ENCODE measurements at regions not wholly inside any gene's neighbourhood (a gene's known extent, or its start where the extent isn't known, plus 50 kb on each side); places are given as distances from the start of the nearest gene placed in this dataset.

GRCh38 chr1:198904321-198904720 lies 265.5 kb downstream of the PTPRC start:
- DNase-seq: no peak

DNA sequence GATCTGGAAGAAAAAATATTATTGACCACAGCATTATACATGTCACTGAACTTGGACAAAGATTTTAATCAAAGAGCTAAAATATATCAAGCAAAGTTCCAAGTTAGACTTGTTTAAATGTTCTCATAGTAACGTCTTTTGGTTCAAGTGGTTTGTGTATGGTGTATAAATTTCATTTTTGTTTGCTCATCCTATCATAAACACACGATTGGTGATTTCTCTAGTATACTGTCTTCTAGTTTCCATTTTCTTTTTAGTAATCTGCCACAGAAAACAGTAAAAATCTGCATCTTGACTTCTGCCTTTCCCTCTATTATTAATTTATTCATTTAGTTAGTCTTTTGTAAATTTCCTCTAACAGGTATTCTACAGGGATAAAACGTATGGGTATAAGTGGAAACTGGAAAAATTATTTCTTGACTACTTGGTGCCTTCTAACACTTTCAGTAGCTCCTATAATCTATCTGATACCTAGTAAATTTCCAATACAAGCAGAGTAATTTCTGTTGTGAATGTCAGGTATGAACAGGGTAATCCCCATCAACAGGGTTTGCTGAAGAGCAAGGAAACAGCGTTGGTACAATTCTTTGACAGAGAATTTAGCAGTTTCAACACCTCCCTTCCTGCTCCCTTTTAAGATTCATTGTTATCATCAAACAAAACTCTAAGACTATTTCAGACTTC lies 268.0 kb downstream of the PTPRC start:
- DNase-seq: no peak

- DNase-seq: no peak
These were observed 268.5 kb downstream of the PTPRC start for GRCh38 chr1:198907423-198907746.

GRCh38 chr1:198908995-198909394 lies 270.2 kb downstream of the PTPRC start:
- DNase-seq: no peak

- no peak for DNase-seq
These were observed 271.1 kb downstream of the PTPRC start for GRCh38 chr1:198909973-198910372.

DNA sequence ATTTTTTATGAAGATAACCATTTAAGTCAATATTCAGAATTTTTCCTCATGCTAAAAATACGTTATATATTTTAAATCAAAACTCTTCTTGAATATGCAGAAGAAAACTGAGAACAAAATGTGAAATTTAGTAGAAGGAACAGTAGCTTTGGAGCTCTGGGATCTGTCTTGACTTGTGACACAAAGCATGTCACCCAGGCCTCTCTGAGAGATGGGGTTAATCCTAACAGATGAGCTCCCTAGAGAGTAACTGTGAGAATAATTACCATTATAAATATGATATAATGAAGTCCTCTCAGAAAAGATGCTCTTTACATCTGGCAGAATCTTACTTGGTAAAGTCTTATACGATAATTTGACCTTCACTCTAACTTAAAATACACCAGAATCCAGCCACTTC lies 272.0 kb downstream of the PTPRC start:
- no peak for DNase-seq

- no peak for DNase-seq
These were observed 273.2 kb downstream of the PTPRC start for GRCh38 chr1:198912046-198912445.

DNA sequence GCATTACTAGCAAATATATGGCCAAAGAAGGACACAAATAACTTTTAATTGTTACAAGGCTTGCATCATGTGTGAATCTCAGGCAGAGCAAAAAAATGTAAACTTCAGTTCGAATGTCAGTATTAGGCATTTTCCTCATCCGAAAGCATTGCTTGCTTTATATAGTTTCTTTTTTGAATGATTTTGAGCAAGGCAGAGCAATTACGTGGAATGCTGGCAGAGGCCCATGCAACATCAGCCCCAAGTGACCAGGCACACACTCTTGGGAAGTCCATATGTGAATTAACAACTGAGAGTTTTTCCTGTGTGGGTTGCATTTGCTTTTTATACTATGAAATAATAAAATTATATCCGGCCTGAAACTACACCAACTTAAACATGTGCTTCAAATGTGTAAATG lies 274.8 kb downstream of the PTPRC start:
- DNase-seq: no peak

DNA sequence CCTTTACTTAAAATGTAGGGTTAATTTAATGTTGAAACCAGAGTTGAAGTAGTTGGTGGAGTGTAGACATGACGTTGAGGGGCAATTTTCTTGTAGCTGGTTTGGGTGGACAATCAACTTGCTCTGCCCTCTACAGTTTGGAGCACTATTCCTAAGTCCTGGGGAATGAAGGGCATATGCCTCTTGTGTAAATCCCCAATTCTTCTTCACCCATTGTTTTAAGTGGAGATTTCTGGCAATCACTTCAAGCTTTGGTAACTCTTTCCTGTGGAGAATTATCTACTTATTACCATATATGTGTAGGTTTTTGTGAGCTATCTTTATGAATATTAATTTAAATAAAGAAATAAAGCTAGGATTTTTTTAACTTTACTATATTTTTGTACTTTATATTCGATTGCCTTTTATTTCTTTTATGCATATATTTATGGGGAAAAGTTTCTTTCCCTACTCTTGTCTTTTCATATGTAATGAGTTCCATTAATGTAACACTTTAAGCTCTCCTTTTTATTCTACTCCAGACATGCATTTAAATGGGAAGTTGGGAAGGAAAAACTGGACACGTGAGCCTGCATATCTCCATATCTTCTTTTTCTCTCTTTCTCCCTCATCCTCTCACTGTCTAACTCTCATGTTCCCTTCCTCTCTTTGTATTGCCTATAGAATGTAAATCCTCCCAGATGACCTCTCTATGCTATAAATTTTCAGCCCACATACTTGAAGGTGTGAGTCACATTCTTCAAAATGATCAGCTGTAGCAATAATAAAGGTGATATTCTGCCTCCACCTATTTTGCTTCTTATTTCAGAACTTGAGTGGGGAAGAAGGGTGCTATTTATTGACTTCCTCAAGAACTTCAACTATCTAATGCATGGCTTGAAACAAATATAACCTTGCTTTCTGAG lies 276.7 kb downstream of the PTPRC start:
- no peak for DNase-seq

DNA sequence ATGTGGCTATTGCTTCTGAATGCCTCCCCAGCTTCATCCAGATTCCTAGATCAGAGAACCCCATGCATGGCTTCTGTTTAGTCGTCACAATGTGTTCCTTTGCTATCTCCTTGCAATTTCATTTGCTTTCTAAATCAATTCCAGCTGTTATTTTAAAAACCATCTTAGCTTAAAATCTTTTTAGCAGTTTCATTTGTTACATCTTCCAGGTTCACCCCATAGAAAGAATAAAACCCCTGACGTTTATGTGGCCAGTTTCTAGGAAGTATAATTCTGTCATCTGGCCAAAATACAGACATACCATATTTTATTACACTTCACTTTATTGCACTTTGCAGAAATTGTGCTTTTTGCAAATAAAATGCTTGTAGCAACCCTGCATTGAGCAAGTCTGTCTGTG lies 278.4 kb downstream of the PTPRC start:
- DNase-seq: no peak

GRCh38 chr1:198918920-198919319 lies 280.1 kb downstream of the PTPRC start:
- no peak for DNase-seq

GRCh38 chr1:198919667-198920398 lies 281.0 kb downstream of the PTPRC start:
- no peak for DNase-seq

DNA sequence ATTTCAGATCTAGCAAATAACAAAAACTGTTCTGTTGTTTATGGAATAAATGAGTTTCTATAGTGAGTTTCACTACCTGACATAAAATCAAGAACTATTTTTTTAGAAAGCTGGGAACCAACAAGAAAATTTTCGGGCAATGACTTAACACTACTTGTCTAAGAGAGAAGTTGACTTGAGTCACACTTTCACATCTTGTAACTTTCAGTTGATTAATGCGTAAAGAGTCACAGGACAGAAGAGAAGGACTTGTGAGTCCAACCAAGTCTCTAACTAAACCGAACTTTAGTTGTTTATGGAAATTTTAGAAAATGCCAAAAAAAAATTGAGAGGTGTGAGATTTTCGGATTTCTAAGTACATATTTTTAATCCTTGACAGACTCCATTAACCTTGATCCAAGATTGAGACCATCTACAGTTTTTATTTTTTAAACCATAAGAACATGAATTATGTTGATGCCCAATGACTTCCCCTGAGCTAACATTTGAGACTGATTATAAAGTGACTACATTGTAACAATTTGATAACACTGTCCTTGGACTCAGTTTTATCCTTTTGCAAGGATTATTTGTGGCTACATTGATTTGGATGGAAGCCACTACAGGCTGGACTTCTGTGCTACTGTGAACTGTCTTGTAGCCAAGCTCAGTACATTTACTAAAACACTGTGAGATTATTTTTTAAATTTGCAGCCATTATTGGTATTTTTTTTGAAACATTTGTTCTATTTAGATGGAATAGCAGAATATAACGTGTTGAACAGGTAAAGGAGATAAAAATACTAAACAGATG lies 284.0 kb downstream of the PTPRC start:
- DNase-seq: no peak

- DNase-seq: no peak
These were observed 285.2 kb downstream of the PTPRC start for GRCh38 chr1:198923993-198924392.

GRCh38 chr1:198925567-198925966 lies 286.7 kb downstream of the PTPRC start:
- DNase-seq: no peak

DNA sequence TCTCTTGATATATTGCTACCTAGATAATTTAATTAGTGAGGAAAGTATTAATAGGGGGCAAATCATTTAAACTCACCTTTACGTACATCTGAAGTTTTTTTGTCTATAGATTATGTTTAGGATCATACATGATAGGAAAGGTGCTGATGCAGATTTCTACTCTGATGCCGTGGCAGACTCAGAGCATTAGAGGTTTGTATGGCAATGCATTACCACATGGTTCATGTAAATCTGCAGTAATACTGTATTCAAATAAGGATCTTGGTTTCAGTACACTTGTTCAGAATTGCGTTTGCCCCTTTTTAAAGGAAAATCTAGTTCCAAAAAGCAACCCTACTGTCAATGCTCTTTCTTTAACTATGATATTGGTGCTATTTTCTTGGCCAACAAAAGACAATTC lies 288.3 kb downstream of the PTPRC start:
- DNase-seq: no peak

DNA sequence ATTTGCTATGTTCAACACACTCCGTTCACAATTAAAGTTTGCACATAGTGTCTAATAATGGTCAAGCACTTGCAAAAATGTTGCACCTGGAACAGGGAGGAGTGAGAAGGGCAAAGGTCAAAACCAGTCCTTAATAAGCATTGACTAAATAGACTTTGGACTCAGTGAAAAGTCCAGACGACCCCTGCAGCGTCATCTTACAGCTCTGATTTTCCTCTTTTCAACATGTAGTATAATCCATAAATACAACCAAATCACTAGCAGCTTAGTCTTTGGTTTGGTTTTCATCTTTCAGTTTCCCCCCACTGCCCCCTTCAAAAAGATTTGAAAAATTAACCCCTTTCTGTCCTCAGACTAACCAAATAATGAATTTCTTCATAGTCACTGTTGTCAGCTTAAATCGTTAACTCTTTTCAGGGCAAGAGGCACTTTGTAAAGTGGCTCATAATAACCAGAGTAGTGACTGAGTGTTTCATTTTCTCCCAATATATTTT lies 290.3 kb downstream of the PTPRC start:
- DNase-seq: no peak

DNA sequence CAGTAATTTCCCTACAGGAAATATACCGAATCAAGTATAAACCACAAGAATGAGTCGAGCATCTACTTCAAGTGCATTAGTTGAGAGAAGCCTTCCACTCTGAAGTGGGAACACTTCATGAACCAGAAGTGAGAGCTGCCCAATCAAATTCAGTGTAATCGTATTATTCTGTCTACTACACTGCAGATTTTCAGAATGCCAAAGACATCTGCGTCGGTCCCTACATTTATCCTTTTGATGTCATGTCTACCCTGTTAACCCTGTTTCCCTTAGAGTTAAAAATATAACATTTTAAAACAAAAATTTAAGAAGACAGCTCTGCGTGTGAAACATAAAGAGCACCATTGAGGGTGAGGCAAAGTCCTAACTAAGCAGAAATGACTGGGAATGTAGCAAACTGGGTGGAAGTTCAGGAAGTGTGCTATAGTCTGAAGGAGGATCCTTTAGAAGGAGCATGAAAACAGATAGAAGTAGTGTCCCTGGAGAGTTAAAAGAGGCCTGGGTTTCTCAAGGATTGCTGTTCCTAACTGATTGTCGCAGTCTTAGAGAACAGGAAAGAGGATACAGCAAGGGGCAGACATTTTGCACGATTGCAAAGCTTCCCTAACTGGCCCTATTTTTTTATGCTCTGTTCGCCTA lies 291.2 kb downstream of the PTPRC start:
- no peak for DNase-seq

DNA sequence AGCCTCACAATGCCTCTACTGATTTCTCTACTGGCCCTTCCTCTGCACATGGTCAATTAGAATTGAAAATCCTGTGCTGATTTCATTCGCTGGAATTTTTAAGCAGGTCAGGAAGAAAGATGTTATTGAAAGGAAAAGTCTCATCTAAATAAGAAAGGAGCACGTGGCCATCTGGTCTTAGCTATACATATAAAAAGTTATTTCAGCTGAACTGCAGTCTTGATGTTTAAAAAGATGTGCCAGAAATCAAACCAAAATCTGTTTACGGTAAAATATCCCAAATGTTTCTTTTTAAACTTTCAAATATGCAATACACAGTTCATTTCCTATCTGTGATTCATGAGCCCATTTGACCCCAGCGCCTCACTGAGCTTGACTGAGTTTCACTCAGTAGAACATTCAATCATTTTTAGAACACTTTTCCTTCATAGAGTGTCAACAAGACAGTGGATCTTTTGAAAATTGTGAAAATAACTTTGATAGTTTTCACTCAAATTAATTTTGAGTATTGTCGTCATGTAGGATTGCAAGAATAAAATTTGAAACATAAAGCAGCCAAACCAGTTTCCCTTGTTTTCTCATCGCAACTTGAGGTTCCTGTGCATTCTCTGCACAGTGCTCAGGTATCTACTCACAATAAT lies 293.6 kb downstream of the PTPRC start:
- no peak for DNase-seq

GRCh38 chr1:198933515-198934222 lies 294.8 kb downstream of the PTPRC start:
- no peak for DNase-seq
